Neuronal stem cell (in vitro differentiated cells): ENCODE measurements at regions not wholly inside any gene's neighbourhood (a gene's known extent, or its start where the extent isn't known, plus 50 kb on each side); places are given as distances from the start of the nearest gene placed in this dataset.
A peak's percentile ranks its signal among the peaks of the same experiment; 100 is the strongest.

Source experiments
- DNase-seq: peaks from one replicate; pipeline ENCODE4 v3.0.0-alpha.2; 2013; ENCODE audit warnings: low spot score
- H2AFZ ChIP-seq: one replicate; pipeline ENCODE4 v1.6.1; 2013; ENCODE audit warnings: mild to moderate bottlenecking, low read length, inconsistent platforms
- H2AK5ac ChIP-seq: 2 replicates; pipeline ENCODE4 v1.6.1; 2013; ENCODE audit warnings: low read depth, mild to moderate bottlenecking, inconsistent platforms, low read length, moderate library complexity, mixed read lengths
- H2BK120ac ChIP-seq: 2 replicates; pipeline ENCODE4 v1.6.1; 2013; ENCODE audit warnings: low read depth, mild to moderate bottlenecking, inconsistent platforms, low read length, moderate library complexity, mixed read lengths
- H2BK12ac ChIP-seq: one replicate; pipeline ENCODE4 v1.6.1; 2013; ENCODE audit warnings: low read length, inconsistent platforms
- H2BK15ac ChIP-seq: 2 replicates; pipeline ENCODE4 v1.6.1; 2013; ENCODE audit warnings: mild to moderate bottlenecking, low read length, inconsistent platforms, mixed read lengths
- H2BK5ac ChIP-seq: one replicate; pipeline ENCODE4 v1.6.1; 2013; ENCODE audit warnings: inconsistent platforms, mild to moderate bottlenecking, low read length, moderate library complexity
- H3K14ac ChIP-seq: one replicate; pipeline ENCODE4 v1.6.1; 2013; ENCODE audit warnings: low read length, inconsistent platforms
- H3K18ac ChIP-seq: 2 replicates; pipeline ENCODE4 v1.6.1; 2013; ENCODE audit warnings: low read length, inconsistent platforms
- H3K23ac ChIP-seq: 2 replicates; pipeline ENCODE4 v1.6.1; 2013; ENCODE audit warnings: low read depth, mild to moderate bottlenecking, mixed read lengths, low read length, inconsistent platforms; ENCODE audit not compliant: poor library complexity
- H3K27ac ChIP-seq: replicated peaks from 3 replicates; pipeline ENCODE4 v1.5.1; 2013; ENCODE audit warnings: low read length, inconsistent platforms
- H3K27me3 ChIP-seq, 3 experiments: 2 replicates each; pipeline ENCODE4 v1.6.1; 2013; ENCODE audit warnings: low read length in 3 of 3, mild to moderate bottlenecking in 2 of 3, inconsistent platforms in 1 of 3, low read depth in 1 of 3, mixed read lengths in 1 of 3, moderate library complexity in 1 of 3; ENCODE audit not compliant: control insufficient read depth in 3 of 3, insufficient read depth in 3 of 3
- H3K36me3 ChIP-seq, 2 donors: replicated peaks in 1 of 2; 2 replicates each; pipeline ENCODE4 v1.6.1; 2013; ENCODE audit warnings: low read length in 2 of 2; ENCODE audit not compliant: control insufficient read depth in 2 of 2, insufficient read depth in 2 of 2
- H3K4ac ChIP-seq: 2 replicates; pipeline ENCODE4 v1.6.1; 2013; ENCODE audit warnings: inconsistent platforms, mild to moderate bottlenecking, low read length, moderate library complexity
- H3K4me1 ChIP-seq, 2 donors: 1 replicate in 1 of 2; 2 replicates in 1 of 2; pipeline ENCODE4 v1.6.1; 2013; ENCODE audit warnings: low read length in 2 of 2, low read depth in 1 of 2; ENCODE audit not compliant: control insufficient read depth in 2 of 2, insufficient read depth in 1 of 2
- H3K4me2 ChIP-seq: one replicate; pipeline ENCODE4 v1.6.1; 2013; ENCODE audit warnings: mild to moderate bottlenecking, low read length, inconsistent platforms; ENCODE audit not compliant: insufficient read depth, poor library complexity, severe bottlenecking
- H3K4me3 ChIP-seq, 2 donors: 2 replicates each; pipeline ENCODE4 v1.5.1; 2013; ENCODE audit warnings: low read length in 2 of 2, mild to moderate bottlenecking in 2 of 2, inconsistent platforms in 1 of 2, moderate library complexity in 1 of 2
- H3K79me1 ChIP-seq: one replicate; pipeline ENCODE4 v1.6.1; 2013; ENCODE audit warnings: low read depth, mild to moderate bottlenecking, inconsistent platforms, low read length, moderate library complexity
- H3K9ac ChIP-seq: one replicate; pipeline ENCODE4 v1.6.1; 2013; ENCODE audit warnings: mild to moderate bottlenecking, low read depth, low read length, inconsistent platforms; ENCODE audit not compliant: poor library complexity
- H3K9me3 ChIP-seq, 2 donors: replicated peaks in 1 of 2; 2 replicates each; pipeline versions ENCODE3 to v1.6.1; 2013; ENCODE audit warnings: low read length in 2 of 2, mild to moderate bottlenecking in 2 of 2, inconsistent platforms in 1 of 2, low read depth in 1 of 2, mixed read lengths in 1 of 2, moderate library complexity in 1 of 2; ENCODE audit not compliant: control insufficient read depth in 2 of 2, insufficient read depth in 1 of 2
- H4K8ac ChIP-seq: one replicate; pipeline ENCODE4 v1.6.1; 2013; ENCODE audit warnings: low read depth, mild to moderate bottlenecking, inconsistent platforms, low read length, moderate library complexity
- H4K91ac ChIP-seq: one replicate; pipeline ENCODE4 v1.6.1; 2013; ENCODE audit warnings: low read length, low read depth, mild to moderate bottlenecking, inconsistent platforms; ENCODE audit not compliant: poor library complexity
- WGBS, 2 donors: extraction: QIAGEN DNeasy Blood & Tissue Kit; methylation state at CpG; one replicate each; pipeline ENCODE4 v1.1.7; 2013; ENCODE audit warnings: missing lambda C conversion rate in 2 of 2, mixed read lengths in 1 of 2; ENCODE audit not compliant: insufficient read length in 2 of 2, insufficient replicate concordance in 1 of 2; ENCODE audit errors: extremely low coverage in 2 of 2; 5-methylcytosine and 5-hydroxymethylcytosine counted together

DNA sequence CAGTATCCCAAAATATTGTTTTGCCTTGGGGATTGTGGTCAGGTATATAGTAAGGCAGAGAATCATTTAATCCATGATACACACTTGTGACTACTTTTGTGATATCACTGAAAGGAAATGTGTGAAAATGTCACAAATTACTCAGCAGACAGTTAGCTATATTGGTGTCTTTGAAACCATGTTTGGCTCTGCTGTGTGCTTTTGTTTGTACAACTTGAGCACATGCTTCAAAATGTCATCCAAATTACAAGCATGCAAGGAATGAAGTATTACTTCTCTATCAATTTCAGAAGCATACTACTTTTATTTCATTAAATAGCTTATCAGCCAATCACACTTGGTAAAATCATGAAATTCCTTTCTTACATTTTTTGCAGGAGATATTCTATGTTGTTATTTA, 619.0 kb upstream of the AGTR1 start:
- Histone ChIP-seq H3K23ac (no peak overlapping the region), H3K4ac (no peak overlapping the region), H3K36me3 (no peaks in the 10 kb centered on the region), H4K8ac (no peak overlapping the region), H3K4me1 (peaks cover 7 to 25% of the 10 kb centered on the region in 2 donors), H2AK5ac (no peak overlapping the region), H2BK15ac (no peak overlapping the region), H2BK12ac (no peak overlapping the region), H3K27ac (no peak overlapping the region), H3K27me3 (no peaks in the 10 kb centered on the region), H3K4me3 (no peak overlapping the region), H4K91ac (no peak overlapping the region), H3K79me1 (no peaks in the 10 kb centered on the region), H3K14ac (no peak overlapping the region), H2BK5ac (no peak overlapping the region), H3K9ac (no peak overlapping the region), H2AFZ (no peak overlapping the region), H3K9me3 (no peaks in the 10 kb centered on the region), H3K4me2 (no peak overlapping the region), H3K18ac (no peak overlapping the region), H2BK120ac (no peak overlapping the region)
- DNase-seq = no peak

DNA sequence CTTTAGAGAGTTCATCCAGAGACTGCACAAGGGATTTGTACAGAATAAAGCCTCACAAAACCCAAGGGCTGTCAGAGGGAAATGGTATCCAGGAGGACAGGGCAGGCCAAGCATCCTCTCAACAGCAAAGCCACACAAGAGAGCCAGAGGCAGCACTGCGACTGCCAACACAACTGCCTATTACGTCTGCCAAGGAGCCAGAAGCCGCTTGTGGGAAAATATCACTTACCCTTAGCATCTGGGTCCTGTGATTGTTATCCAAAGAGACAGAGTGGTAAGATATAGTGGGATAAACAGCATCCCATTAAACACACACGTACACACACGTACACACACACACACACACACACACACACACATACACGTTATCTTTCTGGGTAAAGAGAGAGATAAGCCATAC, 618.3 kb upstream of the AGTR1 start:
- Histone ChIP-seq H3K18ac (no peak overlapping the region), H3K23ac (no peak overlapping the region), H3K9me3 (no peaks in the 10 kb centered on the region), H4K91ac (no peak overlapping the region), H3K4ac (no peak overlapping the region), H2BK5ac (no peak overlapping the region), H2BK15ac (no peak overlapping the region), H4K8ac (no peak overlapping the region), H3K27me3 (no peaks in the 10 kb centered on the region), H3K4me2 (no peak overlapping the region), H3K27ac (no peak overlapping the region), H3K79me1 (no peaks in the 10 kb centered on the region), H2BK120ac (no peak overlapping the region), H3K36me3 (no peaks in the 10 kb centered on the region), H3K14ac (no peak overlapping the region), H3K9ac (no peak overlapping the region), H2AK5ac (no peak overlapping the region), H3K4me3 (no peak overlapping the region), H2AFZ (peak overlapping the region; percentile 7), H3K4me1 (peaks cover 9 to 32% of the 10 kb centered on the region in 2 donors), H2BK12ac (no peak overlapping the region)
- WGBS, 2 donors = no CpG with 5 or more reads among the region's 6 CpGs
- no peak for DNase-seq

DNA sequence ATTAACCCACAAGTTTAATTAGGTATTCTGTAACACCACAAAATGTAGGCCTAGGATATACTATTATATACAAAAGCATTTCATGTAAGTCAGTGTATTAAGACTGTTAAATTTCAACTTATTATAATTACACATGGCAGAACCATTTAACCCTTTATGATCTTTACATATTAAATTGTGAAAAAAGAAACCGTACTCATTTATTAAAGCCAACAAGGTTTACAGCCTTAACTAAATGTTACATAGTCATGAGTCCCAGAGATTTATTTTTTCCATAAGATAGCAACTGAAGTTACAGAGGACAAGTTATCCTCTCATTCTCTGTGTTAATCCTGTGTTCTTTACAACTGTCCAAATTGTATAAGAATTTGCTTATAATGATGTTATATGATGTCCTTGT, 615.8 kb upstream of the AGTR1 start:
- H3K4me3 ChIP-seq = no peak overlapping the region
- no peaks in the 10 kb centered on the region for H3K36me3 ChIP-seq
- H2BK15ac ChIP-seq = no peak overlapping the region
- H3K4me1 ChIP-seq = peaks cover 9 to 27% of the 10 kb centered on the region in 2 donors
- H3K4ac ChIP-seq = no peak overlapping the region
- H3K79me1 ChIP-seq = no peaks in the 10 kb centered on the region
- no peak overlapping the region for H2AK5ac ChIP-seq
- no peak overlapping the region for H3K18ac ChIP-seq
- no peaks in the 10 kb centered on the region for H3K27me3 ChIP-seq
- no peak overlapping the region for H3K9ac ChIP-seq
- H3K27ac ChIP-seq = no peak overlapping the region
- H2BK5ac ChIP-seq = no peak overlapping the region
- DNase-seq = no peak
- H3K4me2 ChIP-seq = no peak overlapping the region
- WGBS, 2 donors = no CpG with 5 or more reads among the region's 1 CpG
- no peak overlapping the region for H2BK12ac ChIP-seq
- H3K23ac ChIP-seq = no peak overlapping the region
- no peak overlapping the region for H3K14ac ChIP-seq
- no peak overlapping the region for H4K91ac ChIP-seq
- no peak overlapping the region for H4K8ac ChIP-seq
- no peak overlapping the region for H2AFZ ChIP-seq
- no peaks in the 10 kb centered on the region for H3K9me3 ChIP-seq
- no peak overlapping the region for H2BK120ac ChIP-seq

DNA sequence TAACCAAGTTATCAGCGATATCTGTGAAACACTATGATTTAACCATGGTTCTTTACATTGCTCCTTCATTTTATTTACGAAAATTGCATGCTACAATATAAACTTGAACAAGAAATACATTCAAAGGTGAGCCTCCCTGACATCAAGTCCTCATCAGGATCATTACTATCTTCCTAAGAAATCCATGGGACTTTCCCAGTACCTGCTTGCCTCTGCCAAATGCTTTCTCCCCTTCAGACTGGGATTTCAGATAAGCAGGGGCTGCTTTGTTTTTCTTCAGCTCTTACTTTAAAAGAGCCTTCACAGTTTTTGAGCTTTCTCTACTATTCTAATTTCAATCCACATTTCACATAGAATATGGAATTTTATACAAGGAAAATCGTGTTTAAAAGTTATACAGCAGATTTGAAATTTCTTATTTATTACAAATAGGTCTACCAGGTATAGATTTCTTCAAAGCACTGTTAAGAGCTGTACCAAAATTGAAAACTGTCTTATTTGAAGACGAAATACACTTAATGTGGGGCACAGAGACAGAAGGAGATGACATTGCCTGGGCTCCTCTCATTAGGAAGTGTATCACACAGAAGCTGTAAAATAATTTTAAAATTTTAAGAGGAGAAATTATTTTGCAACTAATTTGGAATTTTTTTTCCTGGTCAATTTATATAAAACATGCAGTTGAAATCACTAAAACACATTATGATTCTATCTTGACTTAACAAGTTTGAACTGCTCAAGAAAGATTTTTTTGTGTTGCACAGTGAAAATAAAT, 615.0 kb upstream of the AGTR1 start:
- no peak overlapping the region for H3K9ac ChIP-seq
- no peak overlapping the region for H2AFZ ChIP-seq
- H3K27me3 ChIP-seq = no peaks in the 10 kb centered on the region
- H2AK5ac ChIP-seq = no peak overlapping the region
- no peak overlapping the region for H3K4me3 ChIP-seq
- H4K91ac ChIP-seq = no peak overlapping the region
- no peak overlapping the region for H2BK12ac ChIP-seq
- H3K14ac ChIP-seq = no peak overlapping the region
- no peaks in the 10 kb centered on the region for H3K79me1 ChIP-seq
- no peak for DNase-seq
- H2BK120ac ChIP-seq = no peak overlapping the region
- no peak overlapping the region for H4K8ac ChIP-seq
- no peak overlapping the region for H2BK15ac ChIP-seq
- H3K4ac ChIP-seq = no peak overlapping the region
- H2BK5ac ChIP-seq = no peak overlapping the region
- no peaks in the 10 kb centered on the region for H3K9me3 ChIP-seq
- H3K18ac ChIP-seq = no peak overlapping the region
- WGBS, 2 donors = no CpG with 5 or more reads among the region's 4 CpGs
- peaks cover 9 to 27% of the 10 kb centered on the region in 2 donors for H3K4me1 ChIP-seq
- H3K23ac ChIP-seq = no peak overlapping the region
- H3K4me2 ChIP-seq = no peak overlapping the region
- no peaks in the 10 kb centered on the region for H3K36me3 ChIP-seq
- no peak overlapping the region for H3K27ac ChIP-seq
